ENCODE measurements at regions not wholly inside any gene's neighbourhood (a gene's known extent, or its start where the extent isn't known, plus 50 kb on each side); places are given as distances from the start of the nearest gene placed in this dataset.

DNA sequence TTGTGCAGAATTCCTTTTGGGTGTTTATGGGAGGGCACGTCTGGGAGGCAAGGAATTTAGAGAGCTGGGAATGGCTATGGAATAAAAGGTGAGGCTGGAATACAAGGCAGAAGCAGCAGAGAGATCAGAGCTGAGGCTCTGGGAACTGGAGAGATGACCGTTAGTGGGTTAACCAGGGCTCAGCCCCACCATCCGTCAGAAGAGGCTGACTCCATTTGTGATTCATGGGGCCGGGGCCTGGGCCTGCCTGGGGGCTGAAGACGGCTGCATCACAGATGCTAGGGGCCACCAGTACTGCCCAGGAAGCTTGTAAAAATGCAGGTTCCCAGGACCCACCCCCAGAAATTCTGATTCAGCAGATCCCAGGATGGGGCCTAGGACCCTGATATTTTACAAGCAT lies 398.1 kb downstream of the MED13L start:
- Histone ChIP-seq H3K9me2 (ENCODE audit: insufficient read depth) (no peaks in the 10 kb centered on the region), H3K4me2 (ENCODE audit: low read length) (no peak overlapping the region), H3K4me1 (ENCODE audit: control insufficient read depth in 1 of 2, insufficient read depth in 2 of 2, low read length in 2 of 2) (no peaks in the 10 kb centered on the region; a peak in 1 of 4 replicates), H3K9me3 (ENCODE audit: control insufficient read depth in 1 of 2, insufficient read depth in 1 of 2, low read depth in 1 of 2, low read length in 2 of 2) (no peaks in the 10 kb centered on the region), H2AFZ (ENCODE audit: low read depth, low read length, poor library complexity, severe bottlenecking) (no peak overlapping the region), H3K27ac (ENCODE audit: low read depth, low read length) (no peak overlapping the region), H3K4me3 (replicated peaks in 1 of 2; ENCODE audit: low read depth in 1 of 2, low read length in 2 of 2) (no peak overlapping the region), H3K36me3 (ENCODE audit: control insufficient read depth in 1 of 2, insufficient read depth in 2 of 2, low read length in 2 of 2) (no peaks in the 10 kb centered on the region), H3K27me3 (ENCODE audit: insufficient read depth, low read length) (no peaks in the 10 kb centered on the region), H3K79me2 (ENCODE audit: insufficient read depth, low read length) (no peaks in the 10 kb centered on the region), H4K20me1 (ENCODE audit: insufficient read depth) (no peaks in the 10 kb centered on the region), H3K9ac (ENCODE audit: low read length) (no peak overlapping the region)
- POLR2A ChIA-PET, result no interaction called here
- CTCF ChIA-PET, result no interaction called here
- ATAC-seq (no peak), DNase-seq (ENCODE audit: low read depth, low spot score) (no peak)
- intact Hi-C loops (cut with micrococcal nuclease), result no loop called here
- RAD21 ChIA-PET (ENCODE audit: low non-redundant PET in 1 of 2, low total read pairs in 2 of 2, uncharacterized antibody in 2 of 2, unreplicated experiment in 2 of 2), result no interaction called here
- no TSS peak for BruUV-seq (replicated peaks)
- TF ChIP-seq, protein P1, sequence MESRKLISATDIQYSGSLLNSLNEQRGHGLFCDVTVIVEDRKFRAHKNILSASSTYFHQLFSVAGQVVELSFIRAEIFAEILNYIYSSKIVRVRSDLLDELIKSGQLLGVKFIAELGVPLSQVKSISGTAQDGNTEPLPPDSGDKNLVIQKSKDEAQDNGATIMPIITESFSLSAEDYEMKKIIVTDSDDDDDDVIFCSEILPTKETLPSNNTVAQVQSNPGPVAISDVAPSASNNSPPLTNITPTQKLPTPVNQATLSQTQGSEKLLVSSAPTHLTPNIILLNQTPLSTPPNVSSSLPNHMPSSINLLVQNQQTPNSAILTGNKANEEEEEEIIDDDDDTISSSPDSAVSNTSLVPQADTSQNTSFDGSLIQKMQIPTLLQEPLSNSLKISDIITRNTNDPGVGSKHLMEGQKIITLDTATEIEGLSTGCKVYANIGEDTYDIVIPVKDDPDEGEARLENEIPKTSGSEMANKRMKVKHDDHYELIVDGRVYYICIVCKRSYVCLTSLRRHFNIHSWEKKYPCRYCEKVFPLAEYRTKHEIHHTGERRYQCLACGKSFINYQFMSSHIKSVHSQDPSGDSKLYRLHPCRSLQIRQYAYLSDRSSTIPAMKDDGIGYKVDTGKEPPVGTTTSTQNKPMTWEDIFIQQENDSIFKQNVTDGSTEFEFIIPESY (IDR thresholded peaks at IDR 0.05; ENCODE audit: extremely low read depth, insufficient replicate concordance, low read length), result no peak
- no peak for TF ChIP-seq SRF (IDR thresholded peaks at IDR 0.05; ENCODE audit: low read depth)
- no peak for TF ChIP-seq TCF7L2 (IDR thresholded peaks at IDR 0.05; ENCODE audit: borderline replicate concordance, extremely low read depth, insufficient read depth, insufficient read length)
- TF ChIP-seq JUND (IDR thresholded peaks at IDR 0.05), result no peak
- TF ChIP-seq CTCF (IDR thresholded peaks at IDR 0.05 in 2 of 3, conservative IDR thresholded peaks at IDR 0.05 in 1 of 3; ENCODE audit: borderline replicate concordance in 1 of 3, insufficient read depth in 1 of 3, low read depth in 2 of 3, low read length in 2 of 3), result no peak
- no peak for TF ChIP-seq EZH2 (IDR thresholded peaks at IDR 0.05)
- no peak for TF ChIP-seq POLR2AphosphoS5 (IDR thresholded peaks at IDR 0.05; ENCODE audit: low read depth, low read length)
- TF ChIP-seq ATF3 (IDR thresholded peaks at IDR 0.05), result no peak
- TF ChIP-seq EZH2phosphoT487 (IDR thresholded peaks at IDR 0.05; ENCODE audit: borderline replicate concordance), result no peak
- TF ChIP-seq, protein P2, sequence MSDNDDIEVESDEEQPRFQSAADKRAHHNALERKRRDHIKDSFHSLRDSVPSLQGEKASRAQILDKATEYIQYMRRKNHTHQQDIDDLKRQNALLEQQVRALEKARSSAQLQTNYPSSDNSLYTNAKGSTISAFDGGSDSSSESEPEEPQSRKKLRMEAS (IDR thresholded peaks at IDR 0.05), result no peak
- TF ChIP-seq POLR2A (IDR thresholded peaks at IDR 0.05; ENCODE audit: borderline replicate concordance, extremely low read depth, insufficient read depth, insufficient read length), result no peak

All from HCT116 (cell line).